ENCODE measurements at regions not wholly inside any gene's neighbourhood (a gene's known extent, or its start where the extent isn't known, plus 50 kb on each side); places are given as distances from the start of the nearest gene placed in this dataset.

DNA sequence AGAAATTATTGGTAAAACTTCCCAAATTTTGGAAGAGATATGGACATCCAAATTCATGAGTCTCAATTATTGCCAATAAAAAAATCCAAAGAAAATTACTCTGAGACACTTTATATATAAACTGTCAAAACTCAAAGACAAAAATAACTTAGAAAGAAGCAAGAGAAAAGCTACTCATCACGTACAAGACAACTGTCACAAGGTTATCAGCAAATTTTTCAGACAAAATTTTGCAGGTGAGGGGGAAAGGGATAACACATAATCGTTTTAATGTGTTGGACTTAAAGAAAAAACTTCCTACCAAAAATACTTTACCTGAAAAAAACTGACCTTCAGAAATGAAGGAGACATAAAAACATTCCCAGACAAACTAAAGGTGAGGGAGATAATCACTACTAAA, 272.5 kb downstream of the THBS2 start:
- Histone ChIP-seq H3K4me3 (ENCODE audit: control extremely low read depth in 1 of 5, extremely low read depth in 1 of 5, insufficient read depth in 1 of 5, low read depth in 2 of 5, low read length in 4 of 5) (no peak overlapping the region), H3K27ac (ENCODE audit: low read length in 2 of 2) (no peak overlapping the region), H3K4me2 (replicated peaks; ENCODE audit: low read depth, low read length, poor library complexity, severe bottlenecking) (no peak overlapping the region), H4K20me1 (ENCODE audit: control insufficient read depth, insufficient read depth, low read length, poor library complexity, severe bottlenecking) (no peaks in the 10 kb centered on the region), H3K9me3 (ENCODE audit: control extremely low read depth in 1 of 3, control insufficient read depth in 2 of 3, insufficient read depth in 1 of 3, low read length in 2 of 3) (peaks cover 0 to 10% (median 2%) of the 10 kb centered on the region in 3 donors), H2AFZ (ENCODE audit: insufficient read depth, low read depth, low read length, poor library complexity, severe bottlenecking) (no peak overlapping the region), H3K79me2 (ENCODE audit: control insufficient read depth, insufficient read depth, low read length) (no peaks in the 10 kb centered on the region), H3K4me1 (ENCODE audit: control insufficient read depth in 2 of 2, insufficient read depth in 2 of 2, low read length in 2 of 2) (no peaks in the 10 kb centered on the region), H3K36me3 (replicated peaks in 1 of 2; ENCODE audit: control extremely low read depth in 1 of 2, control insufficient read depth in 1 of 2, extremely low read depth in 1 of 2, insufficient read depth in 2 of 2, low read length in 1 of 2) (no peaks in the 10 kb centered on the region), H3K9ac (ENCODE audit: low read length) (no peak overlapping the region), H3K27me3 (replicated peaks in 1 of 4; ENCODE audit: control extremely low read depth in 1 of 4, control insufficient read depth in 3 of 4, insufficient read depth in 4 of 4, low read length in 3 of 4) (no peaks in the 10 kb centered on the region)
- DNase-seq (no peak), ATAC-seq (ENCODE audit: low read depth) (no peak)
- WGBS (ENCODE audit: insufficient coverage), result no CpG with 5 or more reads among the region's 2 CpGs
- Mint-ChIP-seq H3K27ac (no peak overlapping the region), H3K4me3 (no peak overlapping the region), H3K9me3 (ENCODE audit: insufficient read depth) (peaks cover 10% of the 10 kb centered on the region), H3K27me3 (no peaks in the 10 kb centered on the region), H3K4me1 (no peaks in the 10 kb centered on the region)
- ChIA-PET CTCF (no interaction called here), POLR2A (no interaction called here)
- TF ChIP-seq EZH2 (IDR thresholded peaks at IDR 0.05; ENCODE audit: borderline replicate concordance, insufficient read depth, low read depth, low read length, poor library complexity, severe bottlenecking) (no peak), CTCF (IDR thresholded peaks at IDR 0.05) (no peak)
- intact Hi-C loops (cut with micrococcal nuclease), result no loop called here

GRCh38 chr6:168979254-168979653, 274.4 kb downstream of the THBS2 start:
- POLR2A ChIA-PET, result no interaction called here
- intact Hi-C loops (cut with micrococcal nuclease), result no loop called here
- WGBS (ENCODE audit: insufficient coverage), result 79% methylated on average over 3 of the region's 3 CpGs

More at GRCh38 chr6:168979254-168979653, 274.4 kb downstream of the THBS2 start:
- H3K4me2 ChIP-seq (replicated peaks; ENCODE audit: low read depth, low read length, poor library complexity, severe bottlenecking), result no peak overlapping the region
- H3K4me3 Mint-ChIP-seq, result no peak overlapping the region
- H3K4me3 ChIP-seq (ENCODE audit: control extremely low read depth in 1 of 5, extremely low read depth in 1 of 5, insufficient read depth in 1 of 5, low read depth in 2 of 5, low read length in 4 of 5), result no peak overlapping the region
- DNase-seq, result no peak
- peaks cover 10% of the 10 kb centered on the region for H3K9me3 Mint-ChIP-seq (ENCODE audit: insufficient read depth)
- H4K20me1 ChIP-seq (ENCODE audit: control insufficient read depth, insufficient read depth, low read length, poor library complexity, severe bottlenecking), result no peaks in the 10 kb centered on the region
- H3K4me1 ChIP-seq (ENCODE audit: control insufficient read depth in 2 of 2, insufficient read depth in 2 of 2, low read length in 2 of 2), result no peaks in the 10 kb centered on the region
- no peaks in the 10 kb centered on the region for H3K4me1 Mint-ChIP-seq
- H3K79me2 ChIP-seq (ENCODE audit: control insufficient read depth, insufficient read depth, low read length), result no peaks in the 10 kb centered on the region
- CTCF ChIA-PET, result no interaction called here
- H3K27ac Mint-ChIP-seq, result no peak overlapping the region
- peaks cover 0 to 10% (median 2%) of the 10 kb centered on the region in 3 donors for H3K9me3 ChIP-seq (ENCODE audit: control extremely low read depth in 1 of 3, control insufficient read depth in 2 of 3, insufficient read depth in 1 of 3, low read length in 2 of 3)
- H2AFZ ChIP-seq (ENCODE audit: insufficient read depth, low read depth, low read length, poor library complexity, severe bottlenecking), result no peak overlapping the region
- no peaks in the 10 kb centered on the region for H3K27me3 Mint-ChIP-seq
- TF ChIP-seq EZH2 (IDR thresholded peaks at IDR 0.05; ENCODE audit: borderline replicate concordance, insufficient read depth, low read depth, low read length, poor library complexity, severe bottlenecking) (no peak), CTCF (IDR thresholded peaks at IDR 0.05) (no peak)
- no peak for ATAC-seq (ENCODE audit: low read depth)
- no peak overlapping the region for H3K9ac ChIP-seq (ENCODE audit: low read length)
- no peak overlapping the region for H3K27ac ChIP-seq (ENCODE audit: low read length in 2 of 2)
- no peaks in the 10 kb centered on the region for H3K36me3 ChIP-seq (replicated peaks in 1 of 2; ENCODE audit: control extremely low read depth in 1 of 2, control insufficient read depth in 1 of 2, extremely low read depth in 1 of 2, insufficient read depth in 2 of 2, low read length in 1 of 2)
- H3K27me3 ChIP-seq (replicated peaks in 1 of 4; ENCODE audit: control extremely low read depth in 1 of 4, control insufficient read depth in 3 of 4, insufficient read depth in 4 of 4, low read length in 3 of 4), result no peaks in the 10 kb centered on the region

Data from B cell (primary cell).